WTC11 (cell line): ENCODE measurements at regions not wholly inside any gene's neighbourhood (a gene's known extent, or its start where the extent isn't known, plus 50 kb on each side); places are given as distances from the start of the nearest gene placed in this dataset.

ENCODE experiments used
- ATAC-seq: fragments of 200-7000 bp; cut with Tn5 transposase; 2 replicates; pipeline ENCODE4 v1.10.0; 2021; ENCODE audit warnings: mild to moderate bottlenecking, moderate library complexity
- CTCF ChIA-PET: fragments of 300-600 bp; sonication (Branson Sonifier 250); formaldehyde crosslinking; loops from one replicate; lab custom pipeline; 2021; ENCODE audit warnings: antibody characterized with exemption; lab: Charles Lee
- POLR2A ChIA-PET: fragments of 350-600 bp; sonication (Branson Sonifier 250); formaldehyde crosslinking; loops from one replicate; lab custom pipeline; 2021; ENCODE audit warnings: antibody characterized with exemption; lab: Charles Lee
- DNase-seq: peaks from one replicate; pipeline ENCODE4 v3.0.0; 2021; ENCODE audit warnings: low spot score
- H3K27ac Mint-ChIP-seq: 2 replicates; pipeline ENCODE4 v1.8.0; 2021; ENCODE audit warnings: mixed read lengths
- H3K27me3 Mint-ChIP-seq: 2 replicates; pipeline ENCODE4 v1.8.0; 2021; ENCODE audit warnings: low read depth, mild to moderate bottlenecking, moderate library complexity, mixed read lengths
- H3K36me3 Mint-ChIP-seq: 2 replicates; pipeline ENCODE4 v1.8.0; 2021; ENCODE audit warnings: mixed read lengths
- H3K4me1 Mint-ChIP-seq: 2 replicates; pipeline ENCODE4 v1.8.0; 2022; ENCODE audit warnings: mixed read lengths
- H3K4me3 Mint-ChIP-seq: 2 replicates; pipeline ENCODE4 v1.8.0; 2021; ENCODE audit warnings: mild to moderate bottlenecking, moderate library complexity, mixed read lengths
- H3K9me3 Mint-ChIP-seq: 2 replicates; pipeline ENCODE4 v1.8.0; 2021; ENCODE audit warnings: mixed read lengths
- CBFB ChIP-seq: sonication (generic); formaldehyde crosslinking; IDR thresholded peaks from 2 replicates; pipeline ENCODE4 v1.8.1; 2022; ENCODE audit warnings: mild to moderate bottlenecking, low read depth, missing genetic modification reagents
- E2F5 ChIP-seq: sonication (generic); formaldehyde crosslinking; IDR thresholded peaks from 2 replicates; pipeline ENCODE4 v1.8.1; 2022; ENCODE audit warnings: mild to moderate bottlenecking, moderate library complexity, missing genetic modification reagents
- GTF2I ChIP-seq: fragments of 250-450 bp; sonication (Bioruptor Pico); conservative IDR thresholded peaks from 2 replicates; pipeline ENCODE4 v1.4.0; 2021; ENCODE audit warnings: mild to moderate bottlenecking
- KAT7 ChIP-seq: sonication (generic); formaldehyde crosslinking; IDR thresholded peaks from 2 replicates; pipeline ENCODE4 v1.8.1; 2023; ENCODE audit warnings: missing genetic modification reagents, mild to moderate bottlenecking, borderline replicate concordance
- MAX ChIP-seq: sonication (generic); formaldehyde crosslinking; IDR thresholded peaks from 2 replicates; pipeline ENCODE4 v1.8.0; 2022; ENCODE audit warnings: mild to moderate bottlenecking, missing genetic modification reagents
- MYBL2 ChIP-seq: sonication (generic); formaldehyde crosslinking; IDR thresholded peaks from 2 replicates; pipeline ENCODE4 v1.8.1; 2023; ENCODE audit warnings: mild to moderate bottlenecking, moderate library complexity, missing genetic modification reagents
- NR1H2 ChIP-seq: sonication (generic); formaldehyde crosslinking; IDR thresholded peaks from 2 replicates; pipeline ENCODE4 v1.9.0; 2021; ENCODE audit warnings: mild to moderate bottlenecking, moderate library complexity, missing genetic modification reagents
- PRDM15 ChIP-seq: sonication (generic); formaldehyde crosslinking; IDR thresholded peaks from 2 replicates; pipeline ENCODE4 v1.8.0; 2022; ENCODE audit warnings: missing genetic modification reagents
- PREB ChIP-seq: sonication (generic); formaldehyde crosslinking; IDR thresholded peaks from 2 replicates; pipeline ENCODE4 v1.8.1; 2022; ENCODE audit warnings: mild to moderate bottlenecking, missing genetic modification reagents, moderate library complexity, borderline replicate concordance
- SMAD3 ChIP-seq: sonication (generic); formaldehyde crosslinking; IDR thresholded peaks from 2 replicates; pipeline ENCODE4 v1.8.0; 2022; ENCODE audit warnings: missing genetic modification reagents, mild to moderate bottlenecking, borderline replicate concordance
- SP1 ChIP-seq: sonication (generic); formaldehyde crosslinking; conservative IDR thresholded peaks from 2 replicates; pipeline ENCODE4 v1.8.1; 2022; ENCODE audit warnings: missing genetic modification reagents
- TEAD4 ChIP-seq: sonication (generic); formaldehyde crosslinking; IDR thresholded peaks from 2 replicates; pipeline ENCODE4 v1.8.0; 2022; ENCODE audit warnings: mild to moderate bottlenecking, missing genetic modification reagents
- ZNF138 ChIP-seq: sonication (generic); formaldehyde crosslinking; conservative IDR thresholded peaks from 2 replicates; pipeline ENCODE4 v1.8.1; 2022; ENCODE audit warnings: mild to moderate bottlenecking, moderate library complexity, missing genetic modification reagents
- ZNF416 ChIP-seq: fragments of 250-450 bp; sonication (Bioruptor Pico); IDR thresholded peaks from 2 replicates; pipeline ENCODE4 v1.9.0; 2021; ENCODE audit warnings: mild to moderate bottlenecking, inconsistent platforms
- ZNF423 ChIP-seq: fragments of 250-450 bp; sonication (Bioruptor Pico); IDR thresholded peaks from 2 replicates; pipeline ENCODE4 v2.1.2; 2022; ENCODE audit warnings: mild to moderate bottlenecking, moderate library complexity
- TF ChIP-seq, protein P1 (sequence below): sonication (generic); formaldehyde crosslinking; IDR thresholded peaks from 2 replicates; pipeline ENCODE4 v1.8.0; 2022; ENCODE audit warnings: mild to moderate bottlenecking, missing genetic modification reagents
- TF ChIP-seq, protein P2 (sequence below): sonication (generic); formaldehyde crosslinking; IDR thresholded peaks from 2 replicates; pipeline ENCODE4 v1.8.1; 2023; ENCODE audit warnings: mild to moderate bottlenecking, missing genetic modification reagents

GRCh38 chr2:228802181-228803071 lies 468.7 kb downstream of the PID1 start:
- Mint-ChIP-seq H3K4me3 (no peak overlapping the region), H3K27ac (no peak overlapping the region), H3K4me1 (peaks cover 2% of the 10 kb centered on the region; the same call in 1 of the 2 replicates), H3K9me3 (no peaks in the 10 kb centered on the region), H3K36me3 (no peaks in the 10 kb centered on the region), H3K27me3 (no peaks in the 10 kb centered on the region)
- TF ChIP-seq ZNF423 (CRISPR knock-in tag) (no peak), NR1H2 (CRISPR knock-in tag) (no peak), MYBL2 (CRISPR knock-in tag) (no peak), PREB (no peak), SMAD3 (CRISPR knock-in tag) (no peak), E2F5 (CRISPR knock-in tag) (no peak), KAT7 (CRISPR knock-in tag) (no peak), GTF2I (no peak), ZNF416 (no peak), SP1 (CRISPR knock-in tag) (no peak), CBFB (CRISPR knock-in tag) (no peak), TEAD4 (CRISPR knock-in tag) (no peak), MAX (CRISPR knock-in tag) (no peak), ZNF138 (CRISPR knock-in tag) (no peak), PRDM15 (CRISPR knock-in tag) (no peak)
- TF ChIP-seq, protein P1, sequence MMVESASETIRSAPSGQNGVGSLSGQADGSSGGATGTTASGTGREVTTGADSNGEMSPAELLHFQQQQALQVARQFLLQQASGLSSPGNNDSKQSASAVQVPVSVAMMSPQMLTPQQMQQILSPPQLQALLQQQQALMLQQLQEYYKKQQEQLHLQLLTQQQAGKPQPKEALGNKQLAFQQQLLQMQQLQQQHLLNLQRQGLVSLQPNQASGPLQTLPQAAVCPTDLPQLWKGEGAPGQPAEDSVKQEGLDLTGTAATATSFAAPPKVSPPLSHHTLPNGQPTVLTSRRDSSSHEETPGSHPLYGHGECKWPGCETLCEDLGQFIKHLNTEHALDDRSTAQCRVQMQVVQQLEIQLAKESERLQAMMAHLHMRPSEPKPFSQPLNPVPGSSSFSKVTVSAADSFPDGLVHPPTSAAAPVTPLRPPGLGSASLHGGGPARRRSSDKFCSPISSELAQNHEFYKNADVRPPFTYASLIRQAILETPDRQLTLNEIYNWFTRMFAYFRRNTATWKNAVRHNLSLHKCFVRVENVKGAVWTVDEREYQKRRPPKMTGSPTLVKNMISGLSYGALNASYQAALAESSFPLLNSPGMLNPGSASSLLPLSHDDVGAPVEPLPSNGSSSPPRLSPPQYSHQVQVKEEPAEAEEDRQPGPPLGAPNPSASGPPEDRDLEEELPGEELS (CRISPR knock-in tag) = no peak
- TF ChIP-seq, protein P2, sequence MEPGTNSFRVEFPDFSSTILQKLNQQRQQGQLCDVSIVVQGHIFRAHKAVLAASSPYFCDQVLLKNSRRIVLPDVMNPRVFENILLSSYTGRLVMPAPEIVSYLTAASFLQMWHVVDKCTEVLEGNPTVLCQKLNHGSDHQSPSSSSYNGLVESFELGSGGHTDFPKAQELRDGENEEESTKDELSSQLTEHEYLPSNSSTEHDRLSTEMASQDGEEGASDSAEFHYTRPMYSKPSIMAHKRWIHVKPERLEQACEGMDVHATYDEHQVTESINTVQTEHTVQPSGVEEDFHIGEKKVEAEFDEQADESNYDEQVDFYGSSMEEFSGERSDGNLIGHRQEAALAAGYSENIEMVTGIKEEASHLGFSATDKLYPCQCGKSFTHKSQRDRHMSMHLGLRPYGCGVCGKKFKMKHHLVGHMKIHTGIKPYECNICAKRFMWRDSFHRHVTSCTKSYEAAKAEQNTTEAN (CRISPR knock-in tag) = no peak
- DNase-seq (no peak), ATAC-seq (no peak)
- ChIA-PET CTCF (no interaction called here), POLR2A (no interaction called here)
